ENCODE measurements at regions not wholly inside any gene's neighbourhood (a gene's known extent, or its start where the extent isn't known, plus 50 kb on each side); places are given as distances from the start of the nearest gene placed in this dataset.

DNA sequence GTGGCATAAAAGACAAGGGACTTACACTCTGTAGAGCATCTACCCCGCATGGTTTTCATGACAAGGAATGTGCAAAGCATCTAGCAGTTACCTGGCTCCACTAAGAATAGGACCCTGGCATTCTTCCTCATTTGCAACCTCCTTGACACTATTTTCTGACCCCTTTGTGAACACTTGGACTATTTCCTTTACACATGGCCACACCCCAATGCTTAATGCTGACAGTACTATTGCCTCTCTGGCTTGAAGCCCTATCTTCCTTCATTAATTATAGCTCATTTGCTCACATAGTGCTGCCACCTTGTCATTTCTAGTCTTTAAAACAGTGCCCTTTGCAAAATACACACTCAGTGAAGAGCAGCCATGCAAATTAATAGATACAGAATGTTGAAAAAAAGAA, 226.3 kb upstream of the VCX3A start:
- Mint-ChIP-seq H3K9me3 (ENCODE audit: insufficient read depth) (no peaks in the 10 kb centered on the region), H3K4me3 (no peak overlapping the region), H3K36me3 (ENCODE audit: low read depth) (no peaks in the 10 kb centered on the region), H3K27ac (no peak overlapping the region), H3K4me1 (ENCODE audit: low read depth) (no peaks in the 10 kb centered on the region), H3K27me3 (ENCODE audit: low read depth) (no peaks in the 10 kb centered on the region)
- no peak for ATAC-seq
- POLR2A ChIA-PET: no interaction called here
- no peak for DNase-seq
- CTCF ChIA-PET: no interaction called here

DNA sequence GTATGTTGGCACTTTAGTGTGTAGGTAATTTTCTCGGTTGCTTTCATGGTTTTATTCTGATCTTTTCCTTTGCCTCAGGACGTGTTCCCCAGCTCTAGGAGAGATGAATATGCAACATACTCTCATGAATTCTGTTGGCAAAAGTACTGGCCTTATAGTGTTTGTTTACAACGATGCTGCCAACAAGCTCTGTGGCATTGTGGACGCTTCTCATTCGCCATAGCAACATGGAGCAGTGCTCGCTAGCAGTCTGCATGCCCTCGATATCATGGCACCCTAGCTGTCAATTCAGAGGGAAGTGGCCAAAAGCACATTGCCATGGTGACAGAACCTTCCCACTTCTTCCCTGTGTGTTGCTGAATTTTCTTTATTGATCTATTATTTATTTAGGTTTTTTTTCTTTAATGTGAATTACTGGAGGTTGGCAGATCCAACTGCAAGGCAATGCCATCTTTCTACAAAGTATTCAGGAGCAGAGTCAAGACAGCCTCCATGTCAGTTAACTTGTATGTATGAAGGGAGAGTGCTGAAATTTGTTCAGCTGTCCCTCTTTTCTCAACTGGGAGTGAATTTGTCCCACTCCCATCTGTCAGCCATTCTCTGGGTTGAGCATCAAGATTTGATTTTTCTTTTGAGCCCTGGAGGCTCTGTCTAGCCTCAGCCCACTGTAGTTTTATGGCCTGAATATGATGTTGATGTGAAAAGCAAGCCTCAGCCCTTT, 224.9 kb upstream of the VCX3A start:
- DNase-seq: no peak
- no peaks in the 10 kb centered on the region for H3K9me3 Mint-ChIP-seq (ENCODE audit: insufficient read depth)
- H3K27ac Mint-ChIP-seq: no peak overlapping the region
- CTCF ChIA-PET: no interaction called here
- no peak for ATAC-seq
- H3K36me3 Mint-ChIP-seq (ENCODE audit: low read depth): no peaks in the 10 kb centered on the region
- POLR2A ChIA-PET: no interaction called here
- no peaks in the 10 kb centered on the region for H3K27me3 Mint-ChIP-seq (ENCODE audit: low read depth)
- H3K4me1 Mint-ChIP-seq (ENCODE audit: low read depth): no peaks in the 10 kb centered on the region
- no peak overlapping the region for H3K4me3 Mint-ChIP-seq

DNA sequence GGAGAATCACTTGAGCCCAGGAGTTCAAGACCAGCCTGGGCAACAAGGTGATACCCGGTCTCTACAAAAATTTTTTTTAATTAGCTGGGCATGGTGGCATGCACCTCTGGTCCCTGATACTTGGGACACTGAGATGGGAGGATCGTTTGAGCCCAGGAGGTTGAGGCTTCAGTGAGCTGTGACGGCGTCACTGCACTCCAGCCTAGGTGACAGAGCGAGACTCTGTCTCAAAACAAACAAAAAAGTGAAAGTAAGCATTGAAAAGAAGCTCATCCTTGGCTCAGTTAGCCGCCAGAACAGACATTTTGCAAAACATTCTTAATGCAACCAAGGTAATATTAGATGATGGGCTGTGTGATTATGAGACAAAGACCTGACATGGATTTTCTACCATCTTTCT, 223.3 kb upstream of the VCX3A start:
- no peak for ATAC-seq
- H3K36me3 Mint-ChIP-seq (ENCODE audit: low read depth): no peaks in the 10 kb centered on the region
- H3K4me3 Mint-ChIP-seq: no peak overlapping the region

DNA sequence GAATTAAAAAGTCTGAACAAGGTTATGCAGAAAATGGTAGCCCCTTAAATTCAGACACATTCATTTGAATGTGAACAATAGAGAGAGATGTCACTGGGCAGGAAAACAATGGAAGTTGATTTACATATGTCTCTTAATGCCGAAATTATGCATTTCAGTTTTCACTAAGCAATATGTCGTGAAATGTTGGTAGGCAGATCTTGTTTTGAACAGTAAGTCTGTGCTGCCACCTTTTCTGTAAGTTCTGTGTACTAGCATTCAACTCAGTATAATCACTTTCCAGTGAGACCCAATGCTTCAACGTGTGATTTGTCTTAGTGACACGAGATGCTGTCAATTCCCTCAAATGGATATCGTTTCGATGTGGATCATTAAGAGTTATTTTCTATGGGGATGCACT, 222.7 kb upstream of the VCX3A start:
- Mint-ChIP-seq H3K9me3 (ENCODE audit: insufficient read depth) (no peaks in the 10 kb centered on the region), H3K4me3 (no peak overlapping the region), H3K36me3 (ENCODE audit: low read depth) (no peaks in the 10 kb centered on the region), H3K27ac (no peak overlapping the region), H3K4me1 (ENCODE audit: low read depth) (no peaks in the 10 kb centered on the region), H3K27me3 (ENCODE audit: low read depth) (no peaks in the 10 kb centered on the region)
- POLR2A ChIA-PET: no interaction called here
- DNase-seq: no peak
- CTCF ChIA-PET: no interaction called here
- ATAC-seq: no peak

More for the DNA sequence above, 223.3 kb upstream of the VCX3A start:
- no peak for DNase-seq
- Mint-ChIP-seq H3K27me3 (ENCODE audit: low read depth) (no peaks in the 10 kb centered on the region), H3K27ac (no peak overlapping the region), H3K9me3 (ENCODE audit: insufficient read depth) (no peaks in the 10 kb centered on the region), H3K4me1 (ENCODE audit: low read depth) (no peaks in the 10 kb centered on the region)
- POLR2A ChIA-PET: no interaction called here
- CTCF ChIA-PET: no interaction called here

DNA sequence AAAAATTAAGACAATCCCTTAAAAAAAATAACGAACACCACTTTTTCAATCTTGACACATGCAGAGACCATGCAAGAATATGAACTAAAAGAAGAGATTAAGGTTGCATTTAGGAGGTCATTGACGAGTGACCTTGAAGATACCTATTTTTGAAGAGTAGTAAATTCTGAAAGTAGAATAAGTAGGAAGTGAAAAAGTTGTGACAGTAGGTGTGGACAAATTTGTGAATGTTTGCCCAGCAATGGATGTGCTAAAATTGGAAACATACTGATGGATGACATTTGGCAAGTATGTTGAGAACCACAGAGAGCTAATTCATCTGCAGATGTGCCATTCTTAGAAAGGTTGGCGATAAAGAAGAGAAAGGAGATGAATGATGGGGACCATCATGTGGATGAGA, 213.7 kb upstream of the VCX3A start:
- ATAC-seq: no peak

DNA sequence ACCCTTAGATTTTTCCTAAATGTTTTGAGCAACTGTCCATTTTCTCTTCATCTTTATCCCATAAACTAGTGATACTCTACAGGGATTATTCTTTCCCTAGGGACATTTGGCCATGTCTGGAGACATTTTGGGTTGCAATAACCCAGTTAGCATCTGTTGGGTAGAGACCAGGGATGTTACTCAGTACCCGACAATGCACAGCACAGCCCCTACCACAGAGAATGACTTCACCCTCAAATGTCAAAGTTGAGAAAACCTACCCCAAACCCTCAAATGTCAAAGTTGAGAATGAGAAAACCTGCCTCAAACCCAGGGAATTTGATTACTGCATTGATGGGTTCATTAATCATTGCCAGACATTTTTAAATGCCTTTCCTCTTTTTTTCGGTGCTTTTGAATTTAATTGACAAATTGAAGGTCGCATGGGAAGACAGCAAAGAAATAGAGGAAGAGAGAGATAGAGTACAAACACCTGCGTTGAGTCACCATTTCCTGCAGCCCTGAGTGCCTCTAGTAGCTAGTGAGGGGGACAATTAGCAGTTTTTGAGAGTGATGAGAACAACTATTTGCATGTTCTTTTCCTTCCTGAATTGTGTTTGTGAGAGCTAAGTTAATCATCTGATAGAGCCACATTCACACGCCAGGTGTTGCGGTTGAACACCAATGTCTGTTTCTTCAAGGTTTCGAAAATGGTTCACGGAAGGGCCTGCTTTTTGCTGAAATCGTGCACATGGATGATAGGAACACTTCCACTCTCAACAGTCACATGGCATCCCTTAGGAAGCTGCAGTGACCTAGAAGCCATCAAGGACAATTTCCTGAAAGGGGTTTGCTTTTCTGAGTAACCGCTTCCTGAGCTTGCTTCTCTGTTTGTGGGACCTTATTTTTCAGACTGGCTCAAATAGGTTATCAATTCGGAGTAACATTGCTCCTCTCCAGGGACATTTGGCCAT, 203.9 kb upstream of the VCX3A start:
- no peak overlapping the region for H3K4me3 Mint-ChIP-seq
- ATAC-seq (no peak), DNase-seq (no peak)
- H3K36me3 Mint-ChIP-seq (ENCODE audit: low read depth): no peaks in the 10 kb centered on the region
- H3K9me3 Mint-ChIP-seq (ENCODE audit: insufficient read depth): no peaks in the 10 kb centered on the region
- H3K27ac Mint-ChIP-seq: no peak overlapping the region
- H3K4me1 Mint-ChIP-seq (ENCODE audit: low read depth): peaks cover 10% of the 10 kb centered on the region
- POLR2A ChIA-PET: no interaction called here
- CTCF ChIA-PET: no interaction called here
- H3K27me3 Mint-ChIP-seq (ENCODE audit: low read depth): no peaks in the 10 kb centered on the region

More for the DNA sequence above, 213.7 kb upstream of the VCX3A start:
- H3K27me3 Mint-ChIP-seq (ENCODE audit: low read depth): no peaks in the 10 kb centered on the region
- CTCF ChIA-PET: no interaction called here
- POLR2A ChIA-PET: no interaction called here
- no peaks in the 10 kb centered on the region for H3K36me3 Mint-ChIP-seq (ENCODE audit: low read depth)
- no peaks in the 10 kb centered on the region for H3K4me1 Mint-ChIP-seq (ENCODE audit: low read depth)
- no peak for DNase-seq
- H3K4me3 Mint-ChIP-seq: no peak overlapping the region
- H3K9me3 Mint-ChIP-seq (ENCODE audit: insufficient read depth): no peaks in the 10 kb centered on the region
- H3K27ac Mint-ChIP-seq: no peak overlapping the region

DNA sequence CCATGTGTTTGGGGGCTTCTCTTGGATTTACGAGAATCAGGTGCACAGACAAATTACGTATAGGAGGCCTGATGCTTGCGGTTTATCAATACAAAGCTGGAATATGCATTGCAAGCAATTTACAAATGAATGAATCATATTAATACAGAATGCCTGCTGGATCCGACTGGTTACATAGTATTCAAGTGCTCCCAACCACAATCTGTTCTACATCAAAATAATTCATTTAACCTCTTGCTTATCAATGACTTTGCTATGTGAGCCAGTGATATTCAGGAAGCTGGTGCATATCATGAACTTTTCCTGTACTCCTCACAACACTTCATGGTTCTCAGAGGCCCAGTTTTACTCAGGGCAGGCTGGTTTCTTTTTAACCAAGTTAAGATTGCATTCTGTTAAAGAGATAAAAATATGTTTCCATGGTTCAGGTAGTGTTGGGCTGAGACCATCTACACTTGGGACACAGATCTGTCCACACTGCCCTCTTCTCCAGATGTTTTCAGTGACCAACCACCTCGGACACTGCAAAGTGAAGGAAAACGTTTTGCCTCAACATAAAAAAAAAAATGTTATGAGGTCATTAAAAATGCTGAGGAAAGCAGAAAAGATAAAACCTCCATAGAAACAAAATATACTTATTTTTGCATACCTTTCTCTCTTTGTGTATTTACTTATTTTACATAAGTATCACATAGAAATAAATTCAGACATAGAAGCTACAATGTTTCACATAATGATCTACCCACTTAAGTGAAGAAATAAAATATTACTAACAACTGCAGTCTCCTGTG, 200.1 kb upstream of the VCX3A start:
- ATAC-seq (no peak), DNase-seq (no peak)
- H3K9me3 Mint-ChIP-seq (ENCODE audit: insufficient read depth): no peaks in the 10 kb centered on the region
- H3K27me3 Mint-ChIP-seq (ENCODE audit: low read depth): no peaks in the 10 kb centered on the region
- CTCF ChIA-PET: no interaction called here
- H3K36me3 Mint-ChIP-seq (ENCODE audit: low read depth): no peaks in the 10 kb centered on the region
- no peak overlapping the region for H3K27ac Mint-ChIP-seq
- H3K4me3 Mint-ChIP-seq: no peak overlapping the region
- H3K4me1 Mint-ChIP-seq (ENCODE audit: low read depth): peaks cover 14% of the 10 kb centered on the region
- POLR2A ChIA-PET: no interaction called here

DNA sequence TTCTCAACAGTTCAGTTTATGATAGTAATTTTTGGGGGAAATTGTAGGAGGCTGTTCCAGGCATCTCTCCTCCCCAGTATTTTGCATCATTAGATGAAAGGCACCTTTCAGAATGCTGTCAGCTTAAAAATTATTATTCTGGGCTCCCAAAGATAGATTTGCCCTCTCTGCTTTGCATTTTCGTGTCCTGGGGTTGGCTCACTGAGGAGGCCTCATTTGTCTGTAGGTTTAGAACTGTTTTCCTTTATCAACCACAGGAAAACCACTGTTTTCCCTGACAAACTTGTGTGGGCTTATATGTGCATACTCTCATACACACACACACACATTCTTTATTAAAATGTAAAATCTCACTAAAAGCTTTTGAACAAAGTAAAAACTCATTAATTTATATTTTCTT, 197.2 kb upstream of the VCX3A start:
- H3K36me3 Mint-ChIP-seq (ENCODE audit: low read depth): no peaks in the 10 kb centered on the region
- CTCF ChIA-PET: no interaction called here
- H3K27me3 Mint-ChIP-seq (ENCODE audit: low read depth): no peaks in the 10 kb centered on the region
- no peaks in the 10 kb centered on the region for H3K9me3 Mint-ChIP-seq (ENCODE audit: insufficient read depth)
- no peak overlapping the region for H3K4me3 Mint-ChIP-seq
- peaks cover 4% of the 10 kb centered on the region for H3K4me1 Mint-ChIP-seq (ENCODE audit: low read depth)
- no peak for DNase-seq
- no peak for ATAC-seq
- POLR2A ChIA-PET: no interaction called here
- no peak overlapping the region for H3K27ac Mint-ChIP-seq

DNA sequence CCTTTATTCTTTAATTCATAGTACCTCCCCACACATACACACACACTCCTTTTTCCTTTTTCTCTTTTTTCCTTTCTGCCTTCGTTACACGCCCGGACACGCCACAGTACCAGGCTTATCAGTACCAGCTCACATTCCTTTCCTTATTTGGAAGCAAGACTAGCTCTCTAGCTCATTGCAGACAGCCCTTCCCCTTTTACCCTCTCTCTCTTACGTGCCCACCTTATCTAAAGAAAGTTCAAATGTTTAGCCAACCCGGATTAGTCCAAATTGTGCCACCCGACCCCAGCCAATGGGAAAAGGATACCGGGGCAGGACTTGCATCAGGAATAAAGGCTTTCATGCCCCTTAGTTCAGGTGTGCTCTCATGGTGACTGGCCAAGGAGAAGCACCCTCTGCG, 194.7 kb upstream of the VCX3A start:
- Mint-ChIP-seq H3K27ac (no peak overlapping the region), H3K27me3 (ENCODE audit: low read depth) (no peaks in the 10 kb centered on the region), H3K36me3 (ENCODE audit: low read depth) (no peaks in the 10 kb centered on the region), H3K9me3 (ENCODE audit: insufficient read depth) (no peaks in the 10 kb centered on the region), H3K4me3 (no peak overlapping the region), H3K4me1 (ENCODE audit: low read depth) (peaks cover 4% of the 10 kb centered on the region)
- no peak for ATAC-seq
- ChIA-PET POLR2A (no interaction called here), CTCF (no interaction called here)
- DNase-seq: no peak

DNA sequence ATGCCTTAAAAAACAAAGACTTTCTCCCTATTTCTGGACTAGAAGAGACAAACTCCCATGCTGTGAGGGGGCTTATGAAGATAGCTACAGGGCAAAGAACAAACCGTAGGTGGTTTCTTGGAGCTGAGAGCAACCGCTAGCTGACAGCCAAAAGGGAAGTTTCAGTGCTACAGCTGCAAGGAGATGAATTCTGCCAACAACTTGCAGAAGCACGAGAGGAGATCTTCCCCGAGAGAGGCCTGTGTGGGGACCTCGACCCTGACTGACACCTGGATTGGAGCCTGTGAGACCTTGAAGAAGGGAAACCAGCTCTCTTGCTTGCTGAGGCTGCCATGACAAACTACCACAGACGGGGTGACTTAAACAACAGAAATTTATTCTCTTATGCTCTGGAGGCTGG, 183.8 kb upstream of the VCX3A start:
- H3K27me3 Mint-ChIP-seq (ENCODE audit: low read depth): no peaks in the 10 kb centered on the region
- no peaks in the 10 kb centered on the region for H3K36me3 Mint-ChIP-seq (ENCODE audit: low read depth)
- H3K27ac Mint-ChIP-seq: no peak overlapping the region
- H3K9me3 Mint-ChIP-seq (ENCODE audit: insufficient read depth): no peaks in the 10 kb centered on the region
- H3K4me3 Mint-ChIP-seq: no peak overlapping the region
- DNase-seq (no peak), ATAC-seq (no peak)
- ChIA-PET POLR2A (no interaction called here), CTCF (no interaction called here)
- H3K4me1 Mint-ChIP-seq (ENCODE audit: low read depth): no peaks in the 10 kb centered on the region

DNA sequence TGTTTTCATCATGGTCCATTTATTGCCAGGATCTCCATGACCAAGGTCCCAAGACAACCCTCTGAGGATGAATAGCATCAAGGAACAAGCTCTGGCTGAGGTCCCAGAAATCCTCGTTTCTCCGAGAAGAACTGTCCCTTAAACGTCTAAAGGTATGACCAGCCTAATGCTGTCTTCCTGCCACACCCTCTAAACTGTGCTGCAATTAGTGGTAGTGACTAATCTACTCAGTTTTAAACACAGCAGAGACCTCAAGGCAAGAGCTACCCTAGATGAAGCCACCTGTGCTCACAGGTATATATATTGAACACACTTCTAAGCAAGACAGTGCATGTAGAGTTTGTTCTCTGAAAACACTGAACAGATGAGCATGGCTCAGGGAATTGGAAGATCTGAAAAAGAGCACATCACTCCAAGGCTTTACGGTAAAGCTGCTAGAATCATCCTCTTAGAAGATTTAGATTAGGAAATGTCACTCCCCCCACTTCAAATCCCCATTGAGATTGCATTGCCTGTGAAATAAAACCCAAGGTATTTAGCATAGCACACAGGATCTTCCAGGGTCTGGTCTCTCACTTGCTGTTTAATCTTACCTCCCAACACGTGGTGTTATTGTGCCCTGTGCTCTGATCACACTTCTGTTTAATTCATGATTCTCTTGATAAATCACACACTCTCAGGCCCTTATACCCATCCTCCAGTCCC, 173.9 kb upstream of the VCX3A start:
- Mint-ChIP-seq H3K27ac (no peak overlapping the region), H3K9me3 (ENCODE audit: insufficient read depth) (no peaks in the 10 kb centered on the region), H3K4me1 (ENCODE audit: low read depth) (no peaks in the 10 kb centered on the region), H3K36me3 (ENCODE audit: low read depth) (no peaks in the 10 kb centered on the region), H3K27me3 (ENCODE audit: low read depth) (no peaks in the 10 kb centered on the region), H3K4me3 (no peak overlapping the region)
- ATAC-seq (no peak), DNase-seq (no peak)
- POLR2A ChIA-PET: no interaction called here
- CTCF ChIA-PET: no interaction called here

DNA sequence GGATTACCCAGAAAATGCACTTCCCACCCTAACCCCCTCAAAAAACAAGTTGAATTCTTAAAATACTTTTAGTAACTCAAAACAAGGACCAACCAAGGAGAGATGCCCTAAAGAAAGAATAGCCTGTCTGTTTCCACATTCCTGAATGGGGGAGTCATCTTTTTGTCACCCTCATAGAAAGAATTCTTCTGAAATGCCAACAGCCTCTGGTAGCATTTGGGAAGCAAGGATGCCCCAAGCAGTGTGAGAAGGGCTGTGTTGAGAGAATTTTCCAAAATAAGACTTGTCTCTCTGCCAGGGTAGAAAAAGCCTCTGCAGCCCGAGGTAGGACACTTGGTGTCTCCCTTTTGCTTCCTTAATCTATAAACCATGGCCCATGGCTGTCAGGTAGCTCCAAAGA, 173.1 kb upstream of the VCX3A start:
- no peak overlapping the region for H3K27ac Mint-ChIP-seq
- H3K4me1 Mint-ChIP-seq (ENCODE audit: low read depth): no peaks in the 10 kb centered on the region
- no peaks in the 10 kb centered on the region for H3K27me3 Mint-ChIP-seq (ENCODE audit: low read depth)
- POLR2A ChIA-PET: no interaction called here
- H3K4me3 Mint-ChIP-seq: no peak overlapping the region
- ATAC-seq: no peak
- CTCF ChIA-PET: no interaction called here
- DNase-seq: no peak
- H3K9me3 Mint-ChIP-seq (ENCODE audit: insufficient read depth): no peaks in the 10 kb centered on the region
- no peaks in the 10 kb centered on the region for H3K36me3 Mint-ChIP-seq (ENCODE audit: low read depth)
